Lung (tissue), 11 donors: ENCODE measurements at regions not wholly inside any gene's neighbourhood (a gene's known extent, or its start where the extent isn't known, plus 50 kb on each side); places are given as distances from the start of the nearest gene placed in this dataset.
"Not testable (repeated sequence)": the region's sequence is repeated elsewhere in the genome, so short reads cannot be mapped to it uniquely, and the experiment has no call there.

ENCODE experiments used
- ATAC-seq: fragments of 200-7000 bp; cut with Tn5 transposase; one replicate; pipeline ENCODE4 v1.9.1; 2020; ENCODE audit warnings: moderate number of reproducible peaks; ENCODE audit not compliant: insufficient read depth, low FRiP score
- DNase-seq, 3 donors: peaks; one replicate each; pipeline ENCODE4 v3.0.0-alpha.2; 2013 to 2017
- H3K27ac ChIP-seq, 2 donors: one replicate each; pipeline ENCODE4 v1.5.1; 2013; ENCODE audit warnings: mild to moderate bottlenecking in 2 of 2, moderate library complexity in 2 of 2, control low read depth in 1 of 2, inconsistent platforms in 1 of 2, low read depth in 1 of 2, low read length in 1 of 2
- H3K27me3 ChIP-seq, 3 donors: one replicate each; pipeline ENCODE4 v1.5.1; 2013; ENCODE audit warnings: low read length in 2 of 3; ENCODE audit not compliant: control insufficient read depth in 3 of 3, insufficient read depth in 3 of 3
- H3K36me3 ChIP-seq, 4 donors: one replicate each; pipeline ENCODE4 v1.5.1; 2013; ENCODE audit warnings: low read length in 4 of 4, mild to moderate bottlenecking in 1 of 4, moderate library complexity in 1 of 4; ENCODE audit not compliant: control insufficient read depth in 4 of 4, insufficient read depth in 4 of 4
- H3K4me1 ChIP-seq, 5 donors: one replicate each; pipeline ENCODE4 v1.5.1; 2013; ENCODE audit warnings: low read length in 5 of 5, mild to moderate bottlenecking in 2 of 5, moderate library complexity in 1 of 5; ENCODE audit not compliant: control insufficient read depth in 5 of 5, insufficient read depth in 5 of 5
- H3K4me3 ChIP-seq: one replicate; pipeline ENCODE4 v1.5.1; 2013; ENCODE audit warnings: mild to moderate bottlenecking, control low read depth, moderate library complexity
- H3K9ac ChIP-seq, 2 donors: one replicate each; pipeline ENCODE4 v1.5.1; 2013; ENCODE audit warnings: low read length in 2 of 2, control low read depth in 1 of 2; ENCODE audit not compliant: insufficient read depth in 1 of 2
- H3K9me3 ChIP-seq, 4 donors: one replicate each; pipeline ENCODE4 v1.5.1; 2013; ENCODE audit warnings: low read length in 3 of 4, mild to moderate bottlenecking in 1 of 4, moderate library complexity in 1 of 4; ENCODE audit not compliant: control insufficient read depth in 4 of 4, insufficient read depth in 3 of 4
- WGBS, 2 donors: extraction: QIAGEN DNeasy Blood & Tissue Kit; methylation state at CpG; one replicate each; pipeline ENCODE4 v1.1.7; 2013; 5-methylcytosine and 5-hydroxymethylcytosine counted together
- TF ChIP-seq, protein P1 (sequence below): IDR thresholded peaks from 2 replicates; pipeline ENCODE4 v1.5.1; 2012; ENCODE audit warnings: mild to moderate bottlenecking; ENCODE audit errors: control extremely low read depth, extremely low read depth
- donor health status: control.
- donor health status: control.
- donor health status: Bipolar disorder and iron deficiency.
- donor health status: healthy.
- donor health status: DM: yes; HTN: yes; CAD: no.

- Histone ChIP-seq H3K9ac (no peak overlapping the region), H3K9me3 (no peaks in the 10 kb centered on the region), H3K4me3 (no peak overlapping the region), H3K4me1 (no peaks in the 10 kb centered on the region), H3K27me3 (no peaks in the 10 kb centered on the region), H3K27ac (no peak overlapping the region), H3K36me3 (no peaks in the 10 kb centered on the region)
- DNase-seq = no peak
- TF ChIP-seq, protein P1, sequence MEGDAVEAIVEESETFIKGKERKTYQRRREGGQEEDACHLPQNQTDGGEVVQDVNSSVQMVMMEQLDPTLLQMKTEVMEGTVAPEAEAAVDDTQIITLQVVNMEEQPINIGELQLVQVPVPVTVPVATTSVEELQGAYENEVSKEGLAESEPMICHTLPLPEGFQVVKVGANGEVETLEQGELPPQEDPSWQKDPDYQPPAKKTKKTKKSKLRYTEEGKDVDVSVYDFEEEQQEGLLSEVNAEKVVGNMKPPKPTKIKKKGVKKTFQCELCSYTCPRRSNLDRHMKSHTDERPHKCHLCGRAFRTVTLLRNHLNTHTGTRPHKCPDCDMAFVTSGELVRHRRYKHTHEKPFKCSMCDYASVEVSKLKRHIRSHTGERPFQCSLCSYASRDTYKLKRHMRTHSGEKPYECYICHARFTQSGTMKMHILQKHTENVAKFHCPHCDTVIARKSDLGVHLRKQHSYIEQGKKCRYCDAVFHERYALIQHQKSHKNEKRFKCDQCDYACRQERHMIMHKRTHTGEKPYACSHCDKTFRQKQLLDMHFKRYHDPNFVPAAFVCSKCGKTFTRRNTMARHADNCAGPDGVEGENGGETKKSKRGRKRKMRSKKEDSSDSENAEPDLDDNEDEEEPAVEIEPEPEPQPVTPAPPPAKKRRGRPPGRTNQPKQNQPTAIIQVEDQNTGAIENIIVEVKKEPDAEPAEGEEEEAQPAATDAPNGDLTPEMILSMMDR = no peak
- no peak for ATAC-seq
- 81 to 94% methylated on average over 3 of the region's 3 CpGs for WGBS, 2 donors
These were observed 374.9 kb downstream of the TLE1 start for GRCh38 chr9:81314490-81314889.

DNA sequence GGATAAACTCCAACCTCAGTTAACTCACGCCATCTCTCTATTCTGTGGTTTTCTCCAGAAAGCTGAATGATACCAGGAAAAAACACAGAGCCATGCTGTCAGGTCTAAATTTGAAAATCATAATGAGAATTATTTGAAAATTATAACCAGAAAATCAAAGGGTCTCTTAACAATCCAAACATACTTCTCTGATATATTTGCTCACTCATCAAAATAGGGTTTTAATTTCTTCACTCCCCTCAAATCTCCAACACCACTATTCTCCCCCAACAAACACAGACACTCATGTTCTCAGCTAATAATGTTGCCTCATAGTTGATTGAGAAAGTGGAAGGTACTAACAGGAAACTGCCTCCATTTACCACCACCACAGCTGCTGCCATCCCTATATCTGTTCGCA lies 375.5 kb downstream of the TLE1 start:
- TF ChIP-seq, protein P1 = no peak
- Histone ChIP-seq H3K9me3 (no peaks in the 10 kb centered on the region), H3K27me3 (no peaks in the 10 kb centered on the region), H3K4me1 (no peaks in the 10 kb centered on the region), H3K4me3 (no peak overlapping the region), H3K9ac (no peak overlapping the region), H3K27ac (no peak overlapping the region), H3K36me3 (no peaks in the 10 kb centered on the region)
- DNase-seq (no peak), ATAC-seq (no peak)
- 95 to 98% methylated on average over 2 of the region's 2 CpGs for WGBS, 2 donors

- Histone ChIP-seq H3K36me3 (no peaks in the 10 kb centered on the region), H3K4me1 (no peaks in the 10 kb centered on the region), H3K4me3 (no peak overlapping the region), H3K27ac (no peak overlapping the region), H3K27me3 (no peaks in the 10 kb centered on the region), H3K9ac (no peak overlapping the region), H3K9me3 (peaks cover 0 to 2% (median 0%) of the 10 kb centered on the region in 4 donors)
- ATAC-seq (no peak), DNase-seq (peak in 1 of 3 donors; percentile 17)
- TF ChIP-seq, protein P1 = no peak
- WGBS, 2 donors = 78 to 80% methylated on average over 3 of the region's 3 CpGs
These were observed 377.0 kb downstream of the TLE1 start for GRCh38 chr9:81312346-81312745.

- Histone ChIP-seq H3K9ac (no peak overlapping the region), H3K36me3 (no peaks in the 10 kb centered on the region), H3K9me3 (peaks cover 0 to 2% (median 0%) of the 10 kb centered on the region in 4 donors), H3K27ac (no peak overlapping the region), H3K4me3 (no peak overlapping the region), H3K4me1 (no peaks in the 10 kb centered on the region), H3K27me3 (no peaks in the 10 kb centered on the region)
- TF ChIP-seq, protein P1 = no peak
- WGBS, 2 donors = 88 to 90% methylated on average over 4 of the region's 4 CpGs
- no peak for ATAC-seq
- no peak for DNase-seq
These were observed 380.9 kb downstream of the TLE1 start for GRCh38 chr9:81308404-81308803.

DNA sequence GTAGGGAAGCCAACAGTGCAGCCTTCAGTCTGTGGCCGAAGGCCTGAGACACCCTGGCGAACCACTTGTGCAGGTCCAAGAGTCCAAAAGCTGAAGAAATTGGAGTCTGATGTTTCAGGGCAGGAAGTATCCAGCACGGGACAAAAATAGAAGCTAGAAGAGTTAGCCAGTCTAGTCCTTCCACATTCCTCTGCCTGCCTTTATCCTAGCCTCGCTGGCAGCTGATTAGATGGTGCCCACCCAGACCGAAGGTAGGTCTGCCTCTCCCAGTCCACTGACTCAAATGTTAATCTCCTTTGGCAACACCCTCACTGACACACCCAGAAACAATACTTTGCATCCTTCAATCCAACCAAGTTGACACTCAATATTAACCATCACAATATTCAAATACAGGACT lies 381.6 kb downstream of the TLE1 start:
- H3K27ac ChIP-seq, H3K9me3 ChIP-seq, H3K36me3 ChIP-seq, H3K27me3 ChIP-seq, H3K9ac ChIP-seq, DNase-seq, ATAC-seq, H3K4me3 ChIP-seq, H3K4me1 ChIP-seq: not testable (repeated sequence)
- WGBS, 2 donors = 88 to 90% methylated on average over 5 of the region's 5 CpGs
